SK-N-SH treated with all-trans-retinoic acid at 6 μM for 48 hours (cell line): ENCODE measurements at regions not wholly inside any gene's neighbourhood (a gene's known extent, or its start where the extent isn't known, plus 50 kb on each side); places are given as distances from the start of the nearest gene placed in this dataset.

Experiments
- ARNTL ChIP-seq: fragments of 450-650 bp; formaldehyde crosslinking; IDR thresholded peaks from 2 replicates; pipeline ENCODE4 v1.5.0; 2020; ENCODE audit warnings: low read depth, mild to moderate bottlenecking, moderate library complexity, borderline replicate concordance
- CSRNP3 ChIP-seq: fragments of 250-450 bp; sonication (Bioruptor Pico); IDR thresholded peaks from 2 replicates; pipeline ENCODE4 v1.5.1; 2021; ENCODE audit warnings: mild to moderate bottlenecking, moderate library complexity
- ESRRG ChIP-seq: fragments of 250-450 bp; sonication (Bioruptor Pico); IDR thresholded peaks from 2 replicates; pipeline ENCODE4 v1.6.1; 2021; ENCODE audit warnings: mild to moderate bottlenecking
- GLIS3 ChIP-seq: fragments of 250-450 bp; sonication (Bioruptor Pico); IDR thresholded peaks from 2 replicates; pipeline ENCODE4 v1.5.0; 2020; ENCODE audit warnings: mild to moderate bottlenecking, moderate library complexity
- ISL1 ChIP-seq: fragments of 250-450 bp; sonication (Bioruptor Pico); IDR thresholded peaks from 2 replicates; pipeline ENCODE4 v2.1.2; 2022; ENCODE audit warnings: mild to moderate bottlenecking, moderate library complexity
- OSR1 ChIP-seq: fragments of 250-450 bp; sonication (Bioruptor Pico); IDR thresholded peaks from 2 replicates; pipeline ENCODE4 v1.8.0; 2022; ENCODE audit warnings: moderate library complexity, mild to moderate bottlenecking, inconsistent platforms
- PATZ1 ChIP-seq: fragments of 250-450 bp; sonication (Bioruptor Pico); IDR thresholded peaks from 2 replicates; pipeline ENCODE4 v1.8.0; 2020; ENCODE audit warnings: mild to moderate bottlenecking, moderate library complexity, borderline replicate concordance
- SNAI2 ChIP-seq: fragments of 250-450 bp; sonication (Bioruptor Pico); IDR thresholded peaks from 2 replicates; pipeline ENCODE4 v1.5.0; 2020; ENCODE audit warnings: mild to moderate bottlenecking, moderate library complexity
- TCF4 ChIP-seq: fragments of 250-450 bp; sonication (Bioruptor Pico); IDR thresholded peaks from 2 replicates; pipeline ENCODE4 v1.8.0; 2021; ENCODE audit warnings: mild to moderate bottlenecking, moderate library complexity, borderline replicate concordance
- ZC3H10 ChIP-seq: fragments of 250-450 bp; sonication (Bioruptor Pico); IDR thresholded peaks from 2 replicates; pipeline ENCODE4 v1.5.1; 2021; ENCODE audit warnings: mild to moderate bottlenecking, moderate library complexity
- ZFP3 ChIP-seq: fragments of 250-450 bp; sonication (Bioruptor Pico); IDR thresholded peaks from 2 replicates; pipeline ENCODE4 v1.5.0; 2020; ENCODE audit warnings: mild to moderate bottlenecking, moderate library complexity
- ZFP30 ChIP-seq: fragments of 450-650 bp; formaldehyde crosslinking; IDR thresholded peaks from 2 replicates; pipeline ENCODE4 v1.5.0; 2022; ENCODE audit warnings: mild to moderate bottlenecking, moderate library complexity
- ZNF70 ChIP-seq: fragments of 450-650 bp; formaldehyde crosslinking; IDR thresholded peaks from 2 replicates; pipeline ENCODE4 v1.5.0; 2020; ENCODE audit warnings: mild to moderate bottlenecking, moderate library complexity
- ZNF8 ChIP-seq: fragments of 450-650 bp; formaldehyde crosslinking; IDR thresholded peaks from 2 replicates; pipeline ENCODE4 v1.5.0; 2020; ENCODE audit warnings: mild to moderate bottlenecking, moderate library complexity

DNA sequence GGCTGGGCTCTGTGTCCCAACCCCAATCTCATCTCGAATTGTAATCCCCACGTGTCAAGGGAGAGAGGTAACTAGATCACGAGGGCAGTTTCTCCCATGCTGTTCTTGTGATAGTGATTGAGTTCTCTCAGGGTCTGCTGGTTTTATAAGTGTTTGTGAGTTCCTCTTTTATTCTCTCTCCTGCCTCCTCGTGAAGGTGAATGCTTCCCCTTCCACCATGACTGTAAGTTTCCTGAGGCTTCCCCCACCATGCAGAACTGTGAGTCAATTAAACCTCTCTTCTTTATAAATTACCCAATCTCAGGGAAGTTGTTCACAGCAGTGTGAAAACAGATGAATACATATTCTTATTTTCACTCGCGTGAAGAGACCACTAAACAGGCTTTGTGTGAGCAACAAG lies 148.2 kb downstream of the TMEM30B start:
- no peak for TF ChIP-seq GLIS3 (CRISPR knock-in tag)
- TF ChIP-seq OSR1 (CRISPR knock-in tag), result no peak
- TF ChIP-seq ESRRG (CRISPR knock-in tag), result no peak
- TF ChIP-seq ZC3H10 (CRISPR knock-in tag), result no peak
- TF ChIP-seq PATZ1 (CRISPR knock-in tag), result no peak
- no peak for TF ChIP-seq ARNTL (CRISPR knock-in tag)
- no peak for TF ChIP-seq ZFP3 (CRISPR knock-in tag)
- no peak for TF ChIP-seq CSRNP3 (CRISPR knock-in tag)
- no peak for TF ChIP-seq ZNF70 (CRISPR knock-in tag)
- no peak for TF ChIP-seq ZFP30 (CRISPR knock-in tag)
- TF ChIP-seq ISL1 (CRISPR knock-in tag), result no peak
- TF ChIP-seq TCF4 (CRISPR knock-in tag), result no peak
- TF ChIP-seq ZNF8 (CRISPR knock-in tag), result no peak
- TF ChIP-seq SNAI2, result no peak
